ENCODE measurements at regions not wholly inside any gene's neighbourhood (a gene's known extent, or its start where the extent isn't known, plus 50 kb on each side); places are given as distances from the start of the nearest gene placed in this dataset.

- DNase-seq (peak; percentile 37 to 92 (median 82)), ATAC-seq (peak; percentile 74)
- no peaks in the 10 kb centered on the region for H3K9me3 ChIP-seq
- intact Hi-C loops (cut with DNase I) = no loop called here
- no peak for TF ChIP-seq CTCF (IDR thresholded peaks at IDR 0.05)
- no peak overlapping the region for H3K4me3 ChIP-seq
- H3K27ac ChIP-seq = peak overlapping the region; percentile 80 to 87
- peaks cover 39 to 68% of the 10 kb centered on the region in 2 donors for H3K4me1 ChIP-seq
- H3K36me3 ChIP-seq = no peaks in the 10 kb centered on the region
- no peaks in the 10 kb centered on the region for H3K27me3 ChIP-seq
These were observed 157.7 kb downstream of the TOMM20 start for GRCh38 chr1:234970731-234971476.

GRCh38 chr1:234970401-234970730 is 158.3 kb downstream of the TOMM20 start:
- DNase-seq = peak in 1 of 4 donors; percentile 76
- Histone ChIP-seq H3K27ac (peak overlapping the region; percentile 80 to 87), H3K4me3 (peak overlapping the region in 1 of 2 donors; percentile 4), H3K4me1 (peaks cover 34 to 64% of the 10 kb centered on the region in 2 donors), H3K27me3 (no peaks in the 10 kb centered on the region), H3K9me3 (no peaks in the 10 kb centered on the region), H3K36me3 (no peaks in the 10 kb centered on the region)
- peak; percentile 57 for ATAC-seq
- intact Hi-C loops (cut with DNase I) = no loop called here
- no peak for TF ChIP-seq CTCF (IDR thresholded peaks at IDR 0.05)

GRCh38 chr1:234969581-234970400 is 158.8 kb downstream of the TOMM20 start:
- Histone ChIP-seq H3K9me3 (no peaks in the 10 kb centered on the region), H3K36me3 (no peaks in the 10 kb centered on the region), H3K27ac (peak overlapping the region; percentile 80 to 87), H3K27me3 (no peaks in the 10 kb centered on the region), H3K4me3 (peak overlapping the region; percentile 4 to 7), H3K4me1 (peaks cover 32 to 64% of the 10 kb centered on the region in 2 donors)
- no peak for TF ChIP-seq CTCF (IDR thresholded peaks at IDR 0.05)
- ATAC-seq (peak; percentile 53), DNase-seq (peak; percentile 68 to 88 (median 76))
- intact Hi-C loops (cut with DNase I) = no loop called here

- DNase-seq (no peak), ATAC-seq (no peak)
- Histone ChIP-seq H3K36me3 (no peaks in the 10 kb centered on the region), H3K4me1 (peaks cover 35 to 67% of the 10 kb centered on the region in 2 donors), H3K27me3 (no peaks in the 10 kb centered on the region), H3K4me3 (no peak overlapping the region), H3K9me3 (no peaks in the 10 kb centered on the region), H3K27ac (peak overlapping the region; percentile 24 to 87)
- intact Hi-C loops (cut with DNase I) = no loop called here
- no peak for TF ChIP-seq CTCF (IDR thresholded peaks at IDR 0.05)
These were observed 159.6 kb downstream of the TOMM20 start for GRCh38 chr1:234969011-234969441.

- ATAC-seq (no peak), DNase-seq (peak in 1 of 4 donors; percentile 13)
- intact Hi-C loops (cut with DNase I) = no loop called here
- Histone ChIP-seq H3K27me3 (no peaks in the 10 kb centered on the region), H3K4me1 (peaks cover 41 to 73% of the 10 kb centered on the region in 2 donors), H3K27ac (peak overlapping the region; percentile 24 to 87), H3K36me3 (no peaks in the 10 kb centered on the region), H3K4me3 (no peak overlapping the region), H3K9me3 (no peaks in the 10 kb centered on the region)
- TF ChIP-seq CTCF (IDR thresholded peaks at IDR 0.05) = no peak
These were observed 160.2 kb downstream of the TOMM20 start for GRCh38 chr1:234968451-234968850.
